Chondrocyte (in vitro differentiated cells): ENCODE measurements at regions not wholly inside any gene's neighbourhood (a gene's known extent, or its start where the extent isn't known, plus 50 kb on each side); places are given as distances from the start of the nearest gene placed in this dataset.

Experiments
- DNase-seq: peaks from one replicate; pipeline ENCODE4 v3.0.0; 2021; ENCODE audit warnings: mixed read lengths, low spot score
- H3K27ac Mint-ChIP-seq: one replicate; pipeline ENCODE4 v1.8.0; 2021; ENCODE audit warnings: mild to moderate bottlenecking, moderate library complexity, mixed read lengths; ENCODE audit not compliant: unreplicated experiment
- H3K27me3 Mint-ChIP-seq: 2 replicates; pipeline ENCODE4 v1.8.0; 2021; ENCODE audit warnings: low read depth, mixed read lengths
- H3K36me3 Mint-ChIP-seq: 2 replicates; pipeline ENCODE4 v1.8.0; 2021; ENCODE audit warnings: low read depth, mixed read lengths
- H3K4me1 Mint-ChIP-seq: 2 replicates; pipeline ENCODE4 v1.8.0; 2021; ENCODE audit warnings: low read depth, mild to moderate bottlenecking, mixed read lengths
- H3K4me3 Mint-ChIP-seq: one replicate; pipeline ENCODE4 v1.8.0; 2021; ENCODE audit warnings: mild to moderate bottlenecking, moderate library complexity, mixed read lengths; ENCODE audit not compliant: unreplicated experiment
- H3K9me3 Mint-ChIP-seq: 2 replicates; pipeline ENCODE4 v1.8.0; 2021; ENCODE audit warnings: low read depth, mixed read lengths
- CTCF ChIP-seq: fragments of 200-600 bp; sonication (generic); IDR thresholded peaks from 2 replicates; pipeline ENCODE4 v1.5.0; 2021; ENCODE audit warnings: antibody characterized with exemption, mild to moderate bottlenecking, moderate library complexity

DNA sequence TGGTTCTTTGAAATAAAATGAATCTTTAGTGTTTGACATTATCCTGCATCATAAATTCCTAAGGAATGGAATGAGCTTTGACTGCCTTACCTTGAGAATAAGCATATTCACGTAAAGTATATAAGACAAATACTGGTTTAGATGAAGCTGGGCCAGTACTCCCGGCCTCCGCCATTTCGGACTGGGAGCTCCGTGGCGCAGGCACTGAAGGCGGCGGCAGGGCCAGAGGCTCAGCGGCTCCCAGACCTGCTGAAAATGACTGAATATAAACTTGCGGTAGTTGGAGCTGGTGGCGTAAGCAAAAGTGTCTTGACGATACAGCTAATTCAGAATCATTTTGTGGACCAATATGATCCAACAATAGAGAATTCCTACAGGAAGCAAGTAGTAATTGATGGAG, 76.2 kb upstream of the FAM83B start:
- H3K4me3 Mint-ChIP-seq = no peak overlapping the region
- DNase-seq = no peak
- H3K4me1 Mint-ChIP-seq = peaks cover 6% of the 10 kb centered on the region
- no peaks in the 10 kb centered on the region for H3K9me3 Mint-ChIP-seq
- no peak for TF ChIP-seq CTCF
- H3K36me3 Mint-ChIP-seq = no peaks in the 10 kb centered on the region
- H3K27me3 Mint-ChIP-seq = no peaks in the 10 kb centered on the region
- H3K27ac Mint-ChIP-seq = no peak overlapping the region

GRCh38 chr6:54771968-54772367, 74.6 kb upstream of the FAM83B start:
- no peak overlapping the region for H3K4me3 Mint-ChIP-seq
- TF ChIP-seq CTCF = no peak
- H3K27ac Mint-ChIP-seq = no peak overlapping the region
- H3K27me3 Mint-ChIP-seq = no peaks in the 10 kb centered on the region
- peaks cover 9% of the 10 kb centered on the region for H3K4me1 Mint-ChIP-seq
- H3K36me3 Mint-ChIP-seq = no peaks in the 10 kb centered on the region
- no peak for DNase-seq
- peaks cover 2% of the 10 kb centered on the region for H3K9me3 Mint-ChIP-seq

DNA sequence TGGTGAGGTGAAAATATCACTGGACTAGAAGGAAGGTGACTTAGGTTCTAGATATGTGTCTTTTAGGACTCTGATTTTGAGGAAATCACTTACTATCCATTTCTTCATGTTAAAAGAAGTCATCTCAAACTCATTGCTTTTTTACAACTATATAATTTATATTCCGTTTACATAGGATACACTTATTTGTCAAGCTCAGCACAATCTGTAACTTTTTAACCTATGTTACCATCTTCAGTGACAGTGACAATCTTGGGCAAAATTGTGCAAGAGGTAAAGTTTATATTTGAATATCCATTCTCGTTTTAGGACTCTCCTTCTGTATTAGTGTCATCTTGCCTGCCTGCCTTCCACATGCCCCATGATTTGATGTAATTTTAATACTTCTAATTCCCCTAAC, 74.0 kb upstream of the FAM83B start:
- H3K27ac Mint-ChIP-seq = no peak overlapping the region
- H3K4me1 Mint-ChIP-seq = peaks cover 9% of the 10 kb centered on the region
- H3K4me3 Mint-ChIP-seq = no peak overlapping the region
- H3K36me3 Mint-ChIP-seq = no peaks in the 10 kb centered on the region
- no peaks in the 10 kb centered on the region for H3K27me3 Mint-ChIP-seq
- peaks cover 5% of the 10 kb centered on the region for H3K9me3 Mint-ChIP-seq
- no peak for DNase-seq
- no peak for TF ChIP-seq CTCF

GRCh38 chr6:54775576-54775975, 71.0 kb upstream of the FAM83B start:
- no peak for TF ChIP-seq CTCF
- Mint-ChIP-seq H3K27ac (no peak overlapping the region), H3K27me3 (no peaks in the 10 kb centered on the region), H3K4me3 (no peak overlapping the region), H3K36me3 (no peaks in the 10 kb centered on the region), H3K9me3 (peaks cover 5% of the 10 kb centered on the region), H3K4me1 (peaks cover 6% of the 10 kb centered on the region)
- no peak for DNase-seq

GRCh38 chr6:54776891-54777290, 69.7 kb upstream of the FAM83B start:
- H3K27ac Mint-ChIP-seq = no peak overlapping the region
- peaks cover 5% of the 10 kb centered on the region for H3K9me3 Mint-ChIP-seq
- DNase-seq = no peak
- H3K36me3 Mint-ChIP-seq = no peaks in the 10 kb centered on the region
- H3K27me3 Mint-ChIP-seq = no peaks in the 10 kb centered on the region
- no peak for TF ChIP-seq CTCF
- no peak overlapping the region for H3K4me3 Mint-ChIP-seq
- peaks cover 6% of the 10 kb centered on the region for H3K4me1 Mint-ChIP-seq
